Right lobe of liver (tissue), 6 donors: ENCODE measurements at regions not wholly inside any gene's neighbourhood (a gene's known extent, or its start where the extent isn't known, plus 50 kb on each side); places are given as distances from the start of the nearest gene placed in this dataset.
"Not testable (repeated sequence)": the region's sequence is repeated elsewhere in the genome, so short reads cannot be mapped to it uniquely, and the experiment has no call there.

Experiments
- ATAC-seq, 4 donors: fragments of 200-7000 bp; cut with Tn5 transposase; one replicate each; pipeline ENCODE4 v1.9.1; 2020; ENCODE audit warnings: mild to moderate bottlenecking in 4 of 4, moderate library complexity in 4 of 4
- DNase-seq, 3 donors: peaks; one replicate each; pipeline ENCODE4 v3.0.0-alpha.2; 2020
- H3K27ac ChIP-seq, 3 donors: fragments of 200-600 bp; one replicate each; pipeline ENCODE4 v1.8.0; 2022
- H3K27me3 ChIP-seq, 2 donors: fragments of 200-600 bp; one replicate each; pipeline ENCODE4 v1.8.0; 2022
- H3K36me3 ChIP-seq, 4 donors: fragments of 200-600 bp; sonication (generic) in 1 of 4; one replicate each; pipeline versions ENCODE4 v1.5.1 to v1.8.0; 2017 to 2022; ENCODE audit warnings: control low read depth in 1 of 4
- H3K4me1 ChIP-seq, 4 donors: fragments of 200-600 bp; sonication (generic) in 1 of 4; one replicate each; pipeline versions ENCODE4 v1.5.1 to v1.8.0; 2017 to 2022; ENCODE audit warnings: control low read depth in 1 of 4
- H3K4me3 ChIP-seq, 3 donors: fragments of 200-600 bp; one replicate each; pipeline ENCODE4 v1.8.0; 2022
- H3K9me3 ChIP-seq, 4 donors: fragments of 200-600 bp; sonication (generic) in 1 of 4; one replicate each; pipeline versions ENCODE4 v1.5.1 to v1.8.0; 2017 to 2022; ENCODE audit warnings: control low read depth in 1 of 4
- CTCF ChIP-seq, 4 donors: fragments of 200-600 bp in 3 of 4; fragments of 450-650 bp in 1 of 4; IDR thresholded peaks; one replicate each; pipeline versions ENCODE4 v1.5.1 to v1.8.0; 2016 to 2022; ENCODE audit warnings: antibody characterized with exemption in 4 of 4, mild to moderate bottlenecking in 2 of 4
- POLR2A ChIP-seq: fragments of 450-650 bp; IDR thresholded peaks from one replicate; pipeline ENCODE4 v1.6.1; 2017; ENCODE audit warnings: antibody characterized with exemption, mild to moderate bottlenecking
- WGBS: methylation state at CpG from one replicate; pipeline ENCODE4 v1.1.6; 2018; ENCODE audit warnings: low coverage, low lambda C conversion rate; ENCODE audit not compliant: insufficient coverage; ENCODE audit errors: missing lambda C conversion rate; 5-methylcytosine and 5-hydroxymethylcytosine counted together
- intact Hi-C, 2 donors: fragments of 100-400 bp; cut with DNase I; formaldehyde crosslinking; loops; one replicate each; pipeline versions ENCODE4 v1.11.2 to v1.14.1; 2022
- donor health status: DM: no; HTN: yes; CAD: no.
- donor health status: DM: no; HTN: no; CAD: no.
- donor health status: DM: no; HTN: no; CAD: no.
- donor health status: DM: no; HTN: yes; CAD: no.
- donor health status: DM: no; HTN: yes; CAD: no.

DNA sequence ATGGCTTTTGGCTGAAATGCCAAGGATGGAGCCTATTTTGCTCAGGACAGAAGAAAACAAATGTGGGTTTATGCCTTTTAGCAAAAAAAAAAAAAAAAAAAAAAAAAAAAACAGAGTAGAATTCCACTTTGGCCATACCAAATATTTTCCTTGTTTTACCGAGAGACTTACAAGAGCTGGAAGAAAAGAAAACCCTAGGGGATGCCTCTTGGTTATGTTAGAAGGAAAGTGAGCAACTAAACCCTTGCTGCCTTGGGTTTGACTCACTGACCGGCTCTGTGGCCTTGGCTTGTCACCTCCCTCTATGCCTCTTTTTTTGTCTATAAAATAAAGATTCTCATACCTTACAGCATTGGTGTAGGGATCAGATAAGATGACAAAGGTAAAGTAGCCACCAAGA lies 69.6 kb upstream of the ABCA1 start:
- intact Hi-C loops: loop anchor here in 1 of 2 donors (10.0 kb wide), 1 partner anchor 147 kb away; no protein-coding TSS in a partner anchor
- Histone ChIP-seq H3K36me3 (no peaks in the 10 kb centered on the region), H3K4me1 (peaks cover 0 to under 1% (median 0%) of the 10 kb centered on the region in 4 donors), H3K27me3 (no peaks in the 10 kb centered on the region), H3K27ac (no peak overlapping the region), H3K4me3 (no peak overlapping the region), H3K9me3 (no peaks in the 10 kb centered on the region)
- DNase-seq (no peak), ATAC-seq (no peak)
- TF ChIP-seq POLR2A (no peak), CTCF (IDR thresholded peaks at IDR 0.05) (no peak)
- 100% methylated on average over 2 of the region's 2 CpGs for WGBS

- H3K9me3 ChIP-seq: no peaks in the 10 kb centered on the region
- no peaks in the 10 kb centered on the region for H3K36me3 ChIP-seq
- TF ChIP-seq POLR2A (no peak), CTCF (IDR thresholded peaks at IDR 0.05) (no peak)
- intact Hi-C loops: loop anchor here in 1 of 2 donors (10.0 kb wide), 1 partner anchor 146 kb away; no protein-coding TSS in a partner anchor
- ATAC-seq: no peak
- DNase-seq: no peak
- H3K27ac ChIP-seq: no peak overlapping the region
- no peaks in the 10 kb centered on the region for H3K27me3 ChIP-seq
- H3K4me3 ChIP-seq: no peak overlapping the region
- no peaks in the 10 kb centered on the region for H3K4me1 ChIP-seq
Observed at GRCh38 chr9:104999136-104999535, 71.2 kb upstream of the ABCA1 start.

GRCh38 chr9:105000529-105000928 lies 72.6 kb upstream of the ABCA1 start:
- H3K4me1 ChIP-seq, DNase-seq, ATAC-seq, H3K27me3 ChIP-seq, intact Hi-C loops, H3K36me3 ChIP-seq, H3K9me3 ChIP-seq, H3K27ac ChIP-seq, H3K4me3 ChIP-seq: not testable (repeated sequence)
- WGBS: 91% methylated on average over 5 of the region's 11 CpGs

GRCh38 chr9:105004466-105005090 lies 76.6 kb upstream of the ABCA1 start:
- H3K4me3 ChIP-seq: no peak overlapping the region
- intact Hi-C loops: no loop called here
- no peaks in the 10 kb centered on the region for H3K36me3 ChIP-seq
- no peak for TF ChIP-seq CTCF (IDR thresholded peaks at IDR 0.05)
- no peak for TF ChIP-seq POLR2A
- ATAC-seq (no peak), DNase-seq (no peak)
- H3K4me1 ChIP-seq: no peaks in the 10 kb centered on the region
- no peaks in the 10 kb centered on the region for H3K9me3 ChIP-seq
- H3K27ac ChIP-seq: no peak overlapping the region
- WGBS: 69% methylated on average over 6 of the region's 7 CpGs
- no peaks in the 10 kb centered on the region for H3K27me3 ChIP-seq

DNA sequence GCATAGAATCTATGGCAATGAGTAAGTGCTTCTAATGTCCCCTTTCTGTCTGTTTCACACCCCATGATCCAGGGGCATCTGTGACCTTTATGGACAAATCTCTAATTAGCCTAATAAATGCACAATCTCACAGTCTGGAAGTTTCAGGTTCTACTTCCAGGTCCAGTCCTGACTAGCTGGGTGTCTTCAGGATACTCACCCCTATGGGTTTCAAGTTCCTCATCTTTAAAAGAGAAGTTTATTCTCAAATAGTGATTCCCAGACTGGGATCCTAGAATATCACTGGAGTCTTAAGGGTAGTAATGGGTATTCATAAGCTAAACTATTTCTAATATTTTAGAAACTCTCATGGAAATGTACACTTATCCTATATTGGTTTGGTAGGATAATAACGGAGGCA lies 77.2 kb upstream of the ABCA1 start:
- DNase-seq: no peak
- no peaks in the 10 kb centered on the region for H3K27me3 ChIP-seq

More for the DNA sequence above, 77.2 kb upstream of the ABCA1 start:
- peak in 1 of 4 donors; percentile 23 for ATAC-seq
- H3K36me3 ChIP-seq: no peaks in the 10 kb centered on the region
- WGBS: 93% methylated on average over 1 of the region's 1 CpG
- TF ChIP-seq POLR2A: no peak
- TF ChIP-seq CTCF (IDR thresholded peaks at IDR 0.05): no peak
- intact Hi-C loops: no loop called here
- H3K27ac ChIP-seq: no peak overlapping the region
- no peak overlapping the region for H3K4me3 ChIP-seq
- H3K9me3 ChIP-seq: no peaks in the 10 kb centered on the region
- no peaks in the 10 kb centered on the region for H3K4me1 ChIP-seq
